ENCODE measurements at regions not wholly inside any gene's neighbourhood (a gene's known extent, or its start where the extent isn't known, plus 50 kb on each side); places are given as distances from the start of the nearest gene placed in this dataset.
"Not testable (repeated sequence)": the region's sequence is repeated elsewhere in the genome, so short reads cannot be mapped to it uniquely, and the experiment has no call there.

GRCh38 chr10:83753490-83753889 is 385.8 kb upstream of the GHITM start:
- DNase-seq (ENCODE audit: low read depth), result no peak

- DNase-seq (ENCODE audit: low read depth), result no peak
These were observed 384.5 kb upstream of the GHITM start for GRCh38 chr10:83754857-83755256.

- no peak for DNase-seq (ENCODE audit: low read depth)
These were observed 379.2 kb upstream of the GHITM start for GRCh38 chr10:83760142-83760541.

DNA sequence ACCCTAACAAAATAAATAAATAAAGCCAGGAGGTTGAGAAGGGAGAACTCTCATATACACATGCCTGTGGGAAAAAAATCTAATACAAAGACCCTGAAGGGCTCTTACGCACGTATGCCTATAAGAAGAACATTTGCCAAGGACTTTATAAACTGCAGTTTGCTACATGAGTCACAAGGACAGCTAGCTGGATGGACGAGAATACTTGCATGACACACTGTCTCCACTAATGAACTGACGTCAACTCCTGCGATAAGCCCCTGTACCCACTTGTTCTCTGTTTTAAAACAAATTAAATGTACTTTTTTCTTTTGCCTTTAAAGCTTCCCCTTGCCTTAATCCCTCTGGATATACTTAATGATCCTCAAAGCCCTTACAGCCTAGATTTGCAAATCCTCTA is 374.6 kb upstream of the GHITM start:
- no peak for DNase-seq (ENCODE audit: low read depth)

DNA sequence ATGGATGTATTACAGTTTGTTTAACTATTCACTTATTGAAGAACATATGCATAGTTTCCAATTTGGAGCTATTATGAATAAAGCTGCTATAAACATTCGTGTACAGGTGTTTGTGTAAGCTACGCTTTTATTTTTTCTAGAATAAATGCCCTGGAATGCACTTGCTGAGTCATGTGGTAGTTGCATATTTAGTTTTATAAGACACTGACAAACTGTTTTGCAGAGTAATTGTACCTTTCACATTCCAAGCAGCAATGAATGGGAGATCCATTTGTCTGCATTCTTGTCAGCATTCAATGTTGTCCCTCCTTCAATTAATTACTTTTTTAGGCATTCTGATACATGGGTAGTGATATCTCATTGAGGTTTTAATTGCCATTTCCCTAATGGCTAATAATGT is 373.6 kb upstream of the GHITM start:
- DNase-seq (ENCODE audit: low read depth), result no peak

DNA sequence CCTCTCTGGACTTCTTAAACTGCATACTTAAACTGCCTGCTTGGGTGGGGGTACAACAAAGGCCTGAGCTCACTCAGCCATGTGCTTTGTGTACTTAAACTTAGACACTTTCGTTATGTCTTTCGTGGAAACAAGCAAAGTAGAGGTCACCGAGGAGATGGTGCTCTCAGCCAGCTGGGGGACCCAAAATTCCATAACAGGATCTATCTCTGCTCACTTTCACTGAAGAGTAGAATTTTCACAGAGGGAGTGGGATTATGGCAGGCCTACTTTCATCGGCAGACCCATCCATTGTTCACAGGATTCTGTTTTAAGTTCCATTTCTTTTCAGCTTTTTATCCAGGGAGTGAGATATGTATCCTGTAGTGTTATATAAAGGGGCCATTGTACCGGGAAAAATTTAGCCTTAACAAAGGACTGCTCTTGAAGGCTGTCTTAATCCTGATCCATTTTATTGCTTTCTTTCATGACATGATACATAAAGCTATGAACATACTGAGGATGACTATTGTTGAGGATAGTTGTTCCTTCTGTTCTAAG is 370.0 kb upstream of the GHITM start:
- no peak for DNase-seq (ENCODE audit: low read depth)

GRCh38 chr10:83786701-83787100 is 352.6 kb upstream of the GHITM start:
- not testable (repeated sequence) for DNase-seq (ENCODE audit: low read depth)

DNA sequence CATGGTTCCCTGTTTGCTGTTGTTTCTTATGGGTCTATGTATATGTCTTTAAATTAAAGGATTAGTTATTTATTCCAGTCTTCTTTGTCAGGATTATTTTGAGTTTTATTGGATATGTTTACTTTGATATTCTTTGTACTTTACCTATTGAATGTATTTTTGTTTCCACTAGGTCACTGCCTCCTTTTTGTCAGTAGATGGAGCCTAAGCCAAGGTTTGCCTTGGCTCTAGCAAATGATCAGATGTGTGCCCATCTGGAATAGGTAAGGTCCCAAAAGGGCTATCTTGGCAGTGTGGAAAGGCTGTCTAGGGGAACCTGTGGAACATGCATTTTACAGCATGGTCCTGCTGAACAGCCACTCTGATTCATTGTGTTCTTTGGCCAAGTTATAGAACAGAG is 337.3 kb upstream of the GHITM start:
- DNase-seq (ENCODE audit: low read depth), result no peak

- no peak for DNase-seq (ENCODE audit: low read depth)
These were observed 332.6 kb upstream of the GHITM start for GRCh38 chr10:83806717-83807116.

- DNase-seq (ENCODE audit: low read depth), result no peak
These were observed 330.3 kb upstream of the GHITM start for GRCh38 chr10:83809001-83809400.

DNA sequence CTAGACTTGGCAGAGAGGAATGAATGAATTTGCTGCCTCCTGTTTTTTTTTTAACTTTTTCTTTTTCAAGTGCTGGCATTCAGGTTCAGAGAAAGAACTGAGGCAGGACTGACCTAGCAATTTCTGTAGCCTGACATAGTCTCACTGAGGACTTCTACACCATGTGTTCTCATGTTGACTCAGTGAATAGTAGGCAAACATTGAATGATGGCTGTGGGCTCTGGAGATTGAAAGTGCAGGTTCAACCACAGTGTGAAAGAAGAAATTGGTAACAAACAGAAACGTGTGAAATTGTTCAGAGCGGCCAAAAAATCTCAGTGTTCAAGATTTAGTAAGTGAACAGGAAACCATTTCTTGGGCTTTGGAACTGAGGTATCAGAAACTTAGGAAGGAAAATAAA is 322.4 kb upstream of the GHITM start:
- DNase-seq (ENCODE audit: low read depth), result no peak

- DNase-seq (ENCODE audit: low read depth), result no peak
These were observed 321.5 kb upstream of the GHITM start for GRCh38 chr10:83817797-83818196.

DNA sequence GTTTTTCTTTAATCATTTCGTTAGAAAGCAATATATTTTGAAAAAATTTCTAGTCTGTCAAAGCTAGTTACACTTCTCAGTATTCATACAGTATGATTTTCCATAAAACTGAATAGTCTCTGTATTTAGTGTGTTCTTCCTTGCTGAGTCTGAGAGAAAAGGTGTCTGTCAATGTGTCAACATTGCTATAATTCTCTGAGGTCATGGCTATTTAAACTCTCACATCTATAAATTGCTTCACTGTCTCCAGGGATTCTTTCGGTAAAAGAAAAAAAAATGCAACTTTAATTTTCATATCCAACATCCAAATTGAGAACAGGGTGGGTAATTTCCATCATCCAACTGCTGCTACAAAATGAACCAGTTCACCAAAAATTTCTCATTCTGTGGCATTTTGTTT is 319.7 kb upstream of the GHITM start:
- no peak for DNase-seq (ENCODE audit: low read depth)

GRCh38 chr10:83820033-83820432 is 319.3 kb upstream of the GHITM start:
- DNase-seq (ENCODE audit: low read depth), result no peak

DNA sequence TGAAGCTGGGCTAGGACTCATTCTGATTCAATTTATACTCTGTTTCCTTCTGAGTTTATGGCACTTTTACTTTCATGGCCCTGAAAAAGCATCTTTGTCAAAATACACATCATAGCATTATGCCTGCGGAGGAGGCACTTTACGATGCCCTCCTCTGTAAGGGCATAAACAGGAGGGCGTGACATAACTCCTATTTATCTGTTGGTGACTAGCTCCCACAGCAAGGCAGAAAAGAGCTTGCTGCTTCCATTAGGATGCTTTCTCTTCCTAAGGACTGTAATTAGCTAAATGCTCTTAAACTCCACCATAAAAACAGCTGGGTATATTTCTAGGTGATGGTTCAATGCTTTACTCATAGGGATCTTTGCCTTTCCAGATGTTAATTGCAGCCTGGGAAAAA is 315.2 kb upstream of the GHITM start:
- no peak for DNase-seq (ENCODE audit: low read depth)

DNA sequence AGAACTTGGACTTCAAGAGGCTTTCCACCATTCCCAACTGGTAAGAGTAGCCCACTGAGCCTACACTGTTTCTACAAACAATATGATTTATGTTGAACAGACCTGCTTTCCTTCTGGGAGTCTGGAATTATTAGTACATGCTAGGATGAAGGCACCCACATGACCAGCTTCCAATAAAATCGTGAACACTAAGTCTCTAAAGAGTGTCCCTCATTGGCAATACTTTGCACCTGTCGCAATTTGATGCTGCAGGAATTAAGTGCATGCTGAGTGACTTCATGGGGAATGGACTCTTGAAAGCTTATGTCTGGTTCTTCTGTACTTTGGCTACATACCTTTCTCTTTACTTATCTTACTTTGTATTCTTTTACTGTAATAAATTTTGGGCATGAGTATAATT is 305.2 kb upstream of the GHITM start:
- DNase-seq (ENCODE audit: low read depth), result no peak

- DNase-seq (ENCODE audit: low read depth), result no peak
These were observed 303.2 kb upstream of the GHITM start for GRCh38 chr10:83835945-83836745.

GRCh38 chr10:83848677-83849076 is 290.6 kb upstream of the GHITM start:
- no peak for DNase-seq (ENCODE audit: low read depth)

- no peak for DNase-seq (ENCODE audit: low read depth)
These were observed 290.2 kb upstream of the GHITM start for GRCh38 chr10:83849150-83849549.

- DNase-seq (ENCODE audit: low read depth), result no peak
These were observed 287.2 kb upstream of the GHITM start for GRCh38 chr10:83852146-83852545.

DNA sequence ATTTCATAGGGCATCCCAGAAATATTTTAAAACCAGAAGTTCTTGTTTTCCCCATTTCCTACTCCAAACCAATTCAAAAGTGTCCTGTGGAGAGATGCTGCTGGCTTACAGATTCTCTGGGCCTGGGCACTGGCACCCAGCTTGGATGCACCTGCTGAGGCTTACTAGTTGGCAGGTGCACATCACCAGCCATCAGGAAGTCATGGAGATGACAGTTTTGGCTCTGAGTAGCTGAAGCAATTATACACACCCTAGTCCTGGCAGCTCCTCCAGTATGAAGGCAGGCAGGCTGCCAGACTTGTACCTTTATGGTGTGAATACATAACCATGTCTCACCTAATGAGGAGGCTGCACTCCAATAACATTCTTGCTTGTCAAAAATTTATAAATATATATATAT is 276.6 kb upstream of the GHITM start:
- DNase-seq (ENCODE audit: low read depth), result no peak

DNA sequence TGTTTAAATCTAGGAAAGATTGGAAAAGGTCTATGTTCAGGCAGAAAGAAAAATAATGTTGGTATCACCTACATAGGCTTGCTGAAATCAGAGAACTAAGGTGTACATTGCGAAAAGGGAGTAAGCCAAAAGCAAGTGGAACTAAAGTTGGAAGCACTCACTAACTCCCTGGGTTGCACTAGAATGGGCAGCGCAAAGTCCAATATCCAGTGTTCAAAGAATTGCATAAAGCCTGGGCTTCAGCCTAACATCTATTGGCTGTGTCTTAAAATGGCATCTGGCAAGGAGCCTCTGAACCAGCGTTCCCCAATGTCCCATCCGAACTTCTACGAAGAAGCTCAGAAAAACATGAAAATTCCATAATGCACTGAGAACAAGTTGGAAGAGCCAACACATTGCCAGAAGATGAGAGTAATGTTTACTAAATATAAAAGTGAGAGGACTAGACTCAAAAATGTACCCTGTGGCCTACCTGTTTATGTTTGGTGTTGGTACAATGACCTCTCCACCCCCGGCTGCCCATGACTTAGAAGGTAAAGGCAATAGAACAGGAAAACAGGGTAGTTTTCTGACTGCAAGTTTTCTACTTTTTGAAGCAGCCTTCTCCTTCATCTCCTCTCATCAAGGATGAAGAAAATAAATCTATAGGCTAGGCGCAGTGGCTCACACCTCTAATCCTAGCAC is 275.9 kb upstream of the GHITM start:
- DNase-seq (ENCODE audit: low read depth), result no peak

- DNase-seq (ENCODE audit: low read depth), result no peak
These were observed 269.4 kb upstream of the GHITM start for GRCh38 chr10:83869898-83870297.
